NT2/D1 (cell line): ENCODE measurements at regions not wholly inside any gene's neighbourhood (a gene's known extent, or its start where the extent isn't known, plus 50 kb on each side); places are given as distances from the start of the nearest gene placed in this dataset.

Experiments
- DNase-seq: peaks from one replicate; pipeline ENCODE4 v3.0.0-alpha.2; 2011; ENCODE audit warnings: low read depth, low spot score
- H3K27me3 ChIP-seq: 2 replicates; pipeline ENCODE4 v1.6.0; 2011; ENCODE audit warnings: mild to moderate bottlenecking; ENCODE audit not compliant: insufficient read length, insufficient read depth
- H3K36me3 ChIP-seq: 2 replicates; pipeline ENCODE4 v1.6.1; 2011; ENCODE audit warnings: mild to moderate bottlenecking, low read length, mixed read lengths; ENCODE audit not compliant: insufficient read depth, insufficient read length
- H3K4me1 ChIP-seq: 2 replicates; pipeline ENCODE4 v1.5.1; 2011; ENCODE audit not compliant: insufficient read depth, insufficient read length
- H3K4me3 ChIP-seq: 2 replicates; pipeline ENCODE4 v1.5.1; 2011; ENCODE audit warnings: low read depth; ENCODE audit not compliant: insufficient read length
- H3K9ac ChIP-seq: 2 replicates; pipeline ENCODE4 v1.6.0; 2011; ENCODE audit warnings: low read depth; ENCODE audit not compliant: insufficient read length
- H3K9me3 ChIP-seq: 2 replicates; pipeline ENCODE4 v1.5.1; 2011; ENCODE audit warnings: mild to moderate bottlenecking, low read length; ENCODE audit not compliant: insufficient read depth
- SUZ12 ChIP-seq: IDR thresholded peaks from 2 replicates; pipeline ENCODE4 v1.6.1; 2011; ENCODE audit not compliant: insufficient read length, insufficient read depth; ENCODE audit errors: extremely low read depth
- YY1 ChIP-seq: IDR thresholded peaks from 2 replicates; pipeline ENCODE4 v1.6.1; 2011; ENCODE audit not compliant: insufficient read length, insufficient read depth
- ZNF274 ChIP-seq: IDR thresholded peaks from 2 replicates; pipeline ENCODE4 v1.6.1; 2011; ENCODE audit warnings: mild to moderate bottlenecking, low read depth, low read length

GRCh38 chr15:81497238-81497637 lies 123.2 kb upstream of the TMC3 start:
- DNase-seq, result no peak
- Histone ChIP-seq H3K36me3 (no peaks in the 10 kb centered on the region), H3K4me3 (no peak overlapping the region), H3K9me3 (no peaks in the 10 kb centered on the region), H3K9ac (no peak overlapping the region), H3K4me1 (no peaks in the 10 kb centered on the region), H3K27me3 (no peaks in the 10 kb centered on the region)
- TF ChIP-seq YY1 (no peak), ZNF274 (no peak), SUZ12 (no peak)

GRCh38 chr15:81495780-81496467 lies 121.9 kb upstream of the TMC3 start:
- TF ChIP-seq SUZ12, result no peak
- TF ChIP-seq YY1, result no peak
- no peak for TF ChIP-seq ZNF274

GRCh38 chr15:81492969-81493645 lies 119.1 kb upstream of the TMC3 start:
- no peak for DNase-seq
- H3K9me3 ChIP-seq, result 0 out of 2 replicates have a peak, but pooled peaks cover 6% of the 10 kb centered on the region
- TF ChIP-seq SUZ12 (no peak), ZNF274 (no peak), YY1 (no peak)
- H3K4me1 ChIP-seq, result no peaks in the 10 kb centered on the region
- H3K9ac ChIP-seq, result no peak overlapping the region
- no peaks in the 10 kb centered on the region for H3K27me3 ChIP-seq
- H3K36me3 ChIP-seq, result no peaks in the 10 kb centered on the region
- H3K4me3 ChIP-seq, result no peak overlapping the region

More at GRCh38 chr15:81495780-81496467, 121.9 kb upstream of the TMC3 start:
- Histone ChIP-seq H3K9ac (no peak overlapping the region), H3K4me3 (no peak overlapping the region), H3K27me3 (no peaks in the 10 kb centered on the region), H3K9me3 (0 out of 2 replicates have a peak, but pooled peaks cover 2% of the 10 kb centered on the region), H3K36me3 (no peaks in the 10 kb centered on the region), H3K4me1 (no peaks in the 10 kb centered on the region)
- no peak for DNase-seq

- no peaks in the 10 kb centered on the region for H3K36me3 ChIP-seq
- no peaks in the 10 kb centered on the region for H3K27me3 ChIP-seq
- no peaks in the 10 kb centered on the region for H3K4me1 ChIP-seq
- no peak overlapping the region for H3K4me3 ChIP-seq
- TF ChIP-seq SUZ12 (no peak), YY1 (no peak), ZNF274 (no peak)
- DNase-seq, result no peak
- 0 out of 2 replicates have a peak, but pooled peaks cover 6% of the 10 kb centered on the region for H3K9me3 ChIP-seq
- H3K9ac ChIP-seq, result no peak overlapping the region
These were observed 118.4 kb upstream of the TMC3 start for GRCh38 chr15:81492331-81492968.

GRCh38 chr15:81491414-81492096 lies 117.5 kb upstream of the TMC3 start:
- Histone ChIP-seq H3K4me1 (no peaks in the 10 kb centered on the region), H3K36me3 (no peaks in the 10 kb centered on the region), H3K27me3 (no peaks in the 10 kb centered on the region), H3K9ac (no peak overlapping the region), H3K9me3 (0 out of 2 replicates have a peak, but pooled peaks cover 6% of the 10 kb centered on the region), H3K4me3 (no peak overlapping the region)
- TF ChIP-seq ZNF274 (no peak), SUZ12 (no peak), YY1 (no peak)
- DNase-seq, result no peak

- Histone ChIP-seq H3K9ac (no peak overlapping the region), H3K27me3 (no peaks in the 10 kb centered on the region), H3K4me3 (no peak overlapping the region), H3K4me1 (no peaks in the 10 kb centered on the region), H3K9me3 (0 out of 2 replicates have a peak, but pooled peaks cover 3% of the 10 kb centered on the region), H3K36me3 (no peaks in the 10 kb centered on the region)
- DNase-seq, result no peak
- TF ChIP-seq YY1, result no peak
- TF ChIP-seq ZNF274, result no peak
- TF ChIP-seq SUZ12, result no peak
These were observed 111.8 kb upstream of the TMC3 start for GRCh38 chr15:81485806-81486205.
